GM12878 (cell line): ENCODE measurements at regions not wholly inside any gene's neighbourhood (a gene's known extent, or its start where the extent isn't known, plus 50 kb on each side); places are given as distances from the start of the nearest gene placed in this dataset.

ENCODE experiments used
- ATAC-seq: fragments of 200-7000 bp; cut with Tn5 transposase; 3 replicates; pipeline ENCODE4 v1.9.1; 2020; ENCODE audit warnings: mild to moderate bottlenecking, moderate library complexity
- BruUV-seq: library from RNA; stranded (reverse); fragments of 400-500 nt; replicated peaks from 2 replicates; lab custom pipeline; 2021; lab: Mats Ljungman, UMichigan
- CTCF ChIA-PET: fragments of 300-600 bp; sonication (Branson Sonifier 250); formaldehyde crosslinking; extraction: SDS; loops from one replicate; lab custom pipeline; 2021; ENCODE audit warnings: inconsistent platforms; lab: Yijun Ruan, JAX
- POLR2A ChIA-PET: fragments of 350-600 bp; formaldehyde crosslinking; extraction: SDS; loops from one replicate; lab custom pipeline; 2021; ENCODE audit warnings: inconsistent platforms; lab: Charles Lee
- RAD21 ChIA-PET: fragments of 300-600 bp; sonication (Branson Sonifier 250); formaldehyde crosslinking; loops from one replicate; lab custom pipeline; 2023; ENCODE audit warnings: antibody characterized with exemption; ENCODE audit not compliant: unreplicated experiment; lab: Charles Lee
- SMC1A ChIA-PET: fragments of 300-600 bp; sonication (Branson Sonifier 250); formaldehyde crosslinking; loops from one replicate; lab custom pipeline; 2023; ENCODE audit not compliant: unreplicated experiment, uncharacterized antibody; lab: Charles Lee
- DNase-seq: peaks from one replicate; pipeline ENCODE4 v3.0.0-alpha.2; 2011; ENCODE audit warnings: low read depth, low spot score
- FAIRE-seq: peaks from 3 replicates; lab custom pipeline; 2011; peaks lifted over from hg19 to GRCh38; lab: Jason Lieb, UNC
- H2AFZ ChIP-seq: 2 replicates; pipeline ENCODE4 v1.6.0; 2011; ENCODE audit warnings: low read depth, low read length, control low read depth; ENCODE audit not compliant: control insufficient read depth
- H3K27ac ChIP-seq: 2 replicates; pipeline ENCODE4 v1.5.1; 2011; ENCODE audit warnings: control low read depth; ENCODE audit not compliant: control insufficient read depth, insufficient read depth
- H3K27me3 ChIP-seq, 2 experiments: replicated peaks in 1 of 2; 2 replicates each; pipeline versions ENCODE4 v1.6.0 to v1.6.1; 2011; ENCODE audit warnings: low read length in 1 of 2; ENCODE audit not compliant: control insufficient read depth in 2 of 2, insufficient read depth in 2 of 2
- H3K36me3 ChIP-seq, 2 experiments: 2 replicates each; pipeline ENCODE4 v1.5.1; 2011; ENCODE audit warnings: low read length in 1 of 2; ENCODE audit not compliant: control insufficient read depth in 2 of 2, insufficient read depth in 2 of 2
- H3K4me1 ChIP-seq: 2 replicates; pipeline ENCODE4 v1.6.1; 2011; ENCODE audit warnings: mild to moderate bottlenecking, low read length, moderate library complexity, mixed read lengths; ENCODE audit not compliant: control insufficient read depth, insufficient read depth
- H3K4me2 ChIP-seq: 2 replicates; pipeline ENCODE4 v1.6.0; 2011; ENCODE audit warnings: control low read depth; ENCODE audit not compliant: control insufficient read depth, insufficient read depth
- H3K4me3 ChIP-seq: fragments of 200-600 bp; sonication (generic); 2 replicates; pipeline ENCODE4 v1.5.1; 2016
- H3K79me2 ChIP-seq: 2 replicates; pipeline ENCODE4 v1.6.0; 2011; ENCODE audit warnings: low read length; ENCODE audit not compliant: control insufficient read depth, insufficient read depth
- H3K9ac ChIP-seq: 2 replicates; pipeline ENCODE4 v1.8.0; 2011; ENCODE audit warnings: low read length, control low read depth, mixed read lengths; ENCODE audit not compliant: control insufficient read depth, insufficient read depth
- H3K9me3 ChIP-seq: replicated peaks from 3 replicates; pipeline ENCODE4 v1.5.1; 2011; ENCODE audit warnings: mild to moderate bottlenecking, low read length; ENCODE audit not compliant: control insufficient read depth, insufficient read depth
- H4K20me1 ChIP-seq: 2 replicates; pipeline ENCODE4 v1.6.0; 2011; ENCODE audit not compliant: control insufficient read depth, insufficient read depth
- ASH2L ChIP-seq: fragments of 300-600, 200-600 bp; sonication (generic); IDR thresholded peaks from 2 replicates; pipeline ENCODE4 v1.6.1; 2017; ENCODE audit warnings: low read depth, mild to moderate bottlenecking, borderline replicate concordance
- BACH1 ChIP-seq: fragments of 450-650 bp; IDR thresholded peaks from 2 replicates; pipeline ENCODE4 v1.6.1; 2017; ENCODE audit warnings: mild to moderate bottlenecking, borderline replicate concordance
- CHD4 ChIP-seq: fragments of 200-600 bp; sonication (generic); IDR thresholded peaks from 2 replicates; pipeline ENCODE4 v1.6.1; 2016; ENCODE audit warnings: mild to moderate bottlenecking
- DPF2 ChIP-seq: fragments of 450-650 bp; IDR thresholded peaks from 2 replicates; pipeline ENCODE4 v1.6.1; 2017; ENCODE audit warnings: mild to moderate bottlenecking
- EZH2 ChIP-seq: IDR thresholded peaks from 2 replicates; pipeline ENCODE4 v1.6.1; 2012; ENCODE audit warnings: low read depth, mild to moderate bottlenecking, control low read depth, inconsistent platforms, low read length, borderline replicate concordance; ENCODE audit not compliant: control insufficient read depth
- MLLT1 ChIP-seq: fragments of 450-650 bp; IDR thresholded peaks from 2 replicates; pipeline ENCODE4 v1.6.1; 2016; ENCODE audit warnings: mild to moderate bottlenecking
- RFX5 ChIP-seq: IDR thresholded peaks from 2 replicates; pipeline ENCODE4 v1.6.1; 2011; ENCODE audit warnings: low read depth, low read length, improper control_type of control experiment
- ZNF217 ChIP-seq: fragments of 450-650 bp; IDR thresholded peaks from 2 replicates; pipeline ENCODE4 v1.6.1; 2017; ENCODE audit warnings: antibody characterized with exemption, mild to moderate bottlenecking
- WGBS: methylation state at CpG from one replicate; pipeline ENCODE4 v1.1.6; 2016; ENCODE audit warnings: low lambda C conversion rate; ENCODE audit not compliant: insufficient replicate concordance, insufficient coverage; ENCODE audit errors: missing lambda C conversion rate; 5-methylcytosine and 5-hydroxymethylcytosine counted together
- in situ Hi-C: fragments of 300-500 bp; cut with MboI; formaldehyde crosslinking; loops from 9 replicates; pipeline ENCODE4 v1.14.3; 2018; ENCODE audit warnings: mixed read lengths
- intact Hi-C: fragments of 100-400 bp; cut with micrococcal nuclease; formaldehyde crosslinking; loops from one replicate; pipeline ENCODE4 v1.14.2; 2022; ENCODE audit not compliant: unreplicated experiment
- TF ChIP-seq, protein P1 (sequence below): fragments of 450-650 bp; IDR thresholded peaks from 2 replicates; pipeline ENCODE4 v1.6.1; 2017; ENCODE audit warnings: borderline replicate concordance
- TF ChIP-seq, protein P2 (sequence below): fragments of 450-650 bp; formaldehyde crosslinking; IDR thresholded peaks from 2 replicates; pipeline ENCODE4 v1.4.0; 2022; ENCODE audit warnings: mild to moderate bottlenecking, moderate library complexity
- TF ChIP-seq, protein P3 (sequence below): fragments of 450-650 bp; IDR thresholded peaks from 2 replicates; pipeline ENCODE4 v1.6.1; 2017; ENCODE audit warnings: mild to moderate bottlenecking, moderate library complexity

DNA sequence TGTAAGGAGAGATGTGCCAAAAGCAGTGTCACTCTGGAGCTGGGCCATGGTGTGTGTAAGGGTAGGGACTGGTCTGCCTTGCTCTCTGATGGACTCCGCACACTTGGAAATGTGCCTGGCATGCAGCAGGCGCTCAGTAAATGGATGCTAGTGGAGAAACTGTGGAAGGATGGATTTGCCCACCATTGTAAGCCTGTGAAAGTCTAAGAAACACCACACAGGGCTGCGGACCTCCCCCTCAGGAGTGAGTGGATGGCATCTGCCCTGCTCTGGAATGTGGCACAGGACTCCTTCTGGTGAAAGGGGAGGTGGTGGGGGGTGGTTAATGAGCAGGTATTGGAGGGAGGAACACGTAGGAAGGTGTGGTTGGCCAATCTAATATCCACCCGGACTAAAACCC, 62.2 kb upstream of the ACAN start (continued):
- TF ChIP-seq, protein P1, sequence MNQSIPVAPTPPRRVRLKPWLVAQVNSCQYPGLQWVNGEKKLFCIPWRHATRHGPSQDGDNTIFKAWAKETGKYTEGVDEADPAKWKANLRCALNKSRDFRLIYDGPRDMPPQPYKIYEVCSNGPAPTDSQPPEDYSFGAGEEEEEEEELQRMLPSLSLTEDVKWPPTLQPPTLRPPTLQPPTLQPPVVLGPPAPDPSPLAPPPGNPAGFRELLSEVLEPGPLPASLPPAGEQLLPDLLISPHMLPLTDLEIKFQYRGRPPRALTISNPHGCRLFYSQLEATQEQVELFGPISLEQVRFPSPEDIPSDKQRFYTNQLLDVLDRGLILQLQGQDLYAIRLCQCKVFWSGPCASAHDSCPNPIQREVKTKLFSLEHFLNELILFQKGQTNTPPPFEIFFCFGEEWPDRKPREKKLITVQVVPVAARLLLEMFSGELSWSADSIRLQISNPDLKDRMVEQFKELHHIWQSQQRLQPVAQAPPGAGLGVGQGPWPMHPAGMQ: no peak
- TF ChIP-seq MLLT1 (no peak), CHD4 (no peak)
- TF ChIP-seq, protein P2, sequence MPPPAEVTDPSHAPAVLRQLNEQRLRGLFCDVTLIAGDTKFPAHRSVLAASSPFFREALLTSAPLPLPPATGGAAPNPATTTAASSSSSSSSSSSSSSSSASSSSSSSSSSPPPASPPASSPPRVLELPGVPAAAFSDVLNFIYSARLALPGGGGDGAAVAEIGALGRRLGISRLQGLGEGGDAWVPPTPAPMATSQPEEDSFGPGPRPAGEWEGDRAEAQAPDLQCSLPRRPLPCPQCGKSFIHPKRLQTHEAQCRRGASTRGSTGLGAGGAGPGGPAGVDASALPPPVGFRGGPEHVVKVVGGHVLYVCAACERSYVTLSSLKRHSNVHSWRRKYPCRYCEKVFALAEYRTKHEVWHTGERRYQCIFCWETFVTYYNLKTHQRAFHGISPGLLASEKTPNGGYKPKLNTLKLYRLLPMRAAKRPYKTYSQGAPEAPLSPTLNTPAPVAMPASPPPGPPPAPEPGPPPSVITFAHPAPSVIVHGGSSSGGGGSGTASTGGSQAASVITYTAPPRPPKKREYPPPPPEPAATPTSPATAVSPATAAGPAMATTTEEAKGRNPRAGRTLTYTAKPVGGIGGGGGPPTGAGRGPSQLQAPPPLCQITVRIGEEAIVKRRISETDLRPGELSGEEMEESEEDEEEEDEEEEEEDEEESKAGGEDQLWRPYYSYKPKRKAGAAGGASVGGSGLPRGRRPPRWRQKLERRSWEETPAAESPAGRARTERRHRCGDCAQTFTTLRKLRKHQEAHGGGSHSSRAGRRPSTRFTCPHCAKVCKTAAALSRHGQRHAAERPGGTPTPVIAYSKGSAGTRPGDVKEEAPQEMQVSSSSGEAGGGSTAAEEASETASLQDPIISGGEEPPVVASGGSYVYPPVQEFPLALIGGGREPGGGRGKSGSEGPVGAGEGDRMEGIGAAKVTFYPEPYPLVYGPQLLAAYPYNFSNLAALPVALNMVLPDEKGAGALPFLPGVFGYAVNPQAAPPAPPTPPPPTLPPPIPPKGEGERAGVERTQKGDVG (CRISPR knock-in tag): no peak
- TF ChIP-seq, all 136 proteins: peak for 0

GRCh38 chr15:88741671-88742070, 61.6 kb upstream of the ACAN start:
- no peaks in the 10 kb centered on the region; a peak in 1 of 4 replicates for H3K27me3 ChIP-seq
- H3K4me1 ChIP-seq: no peaks in the 10 kb centered on the region
- no peak overlapping the region for H3K4me2 ChIP-seq
- ATAC-seq (no peak), FAIRE-seq (no peak), DNase-seq (no peak)
- in situ Hi-C loops (no loop called here), intact Hi-C loops (no loop called here)
- no peak overlapping the region for H3K27ac ChIP-seq
- H2AFZ ChIP-seq: no peak overlapping the region
- no peaks in the 10 kb centered on the region for H4K20me1 ChIP-seq
- POLR2A ChIA-PET: no interaction called here
- RAD21 ChIA-PET: no interaction called here
- SMC1A ChIA-PET: no interaction called here
- H3K36me3 ChIP-seq: no peaks in the 10 kb centered on the region
- CTCF ChIA-PET: no interaction called here
- no peaks in the 10 kb centered on the region for H3K79me2 ChIP-seq
- H3K9me3 ChIP-seq: no peaks in the 10 kb centered on the region
- H3K4me3 ChIP-seq: no peak overlapping the region
- BruUV-seq: no TSS peak
- WGBS: 72% methylated on average over 17 of the region's 31 CpGs
- H3K9ac ChIP-seq: no peak overlapping the region
- TF ChIP-seq, protein P3, sequence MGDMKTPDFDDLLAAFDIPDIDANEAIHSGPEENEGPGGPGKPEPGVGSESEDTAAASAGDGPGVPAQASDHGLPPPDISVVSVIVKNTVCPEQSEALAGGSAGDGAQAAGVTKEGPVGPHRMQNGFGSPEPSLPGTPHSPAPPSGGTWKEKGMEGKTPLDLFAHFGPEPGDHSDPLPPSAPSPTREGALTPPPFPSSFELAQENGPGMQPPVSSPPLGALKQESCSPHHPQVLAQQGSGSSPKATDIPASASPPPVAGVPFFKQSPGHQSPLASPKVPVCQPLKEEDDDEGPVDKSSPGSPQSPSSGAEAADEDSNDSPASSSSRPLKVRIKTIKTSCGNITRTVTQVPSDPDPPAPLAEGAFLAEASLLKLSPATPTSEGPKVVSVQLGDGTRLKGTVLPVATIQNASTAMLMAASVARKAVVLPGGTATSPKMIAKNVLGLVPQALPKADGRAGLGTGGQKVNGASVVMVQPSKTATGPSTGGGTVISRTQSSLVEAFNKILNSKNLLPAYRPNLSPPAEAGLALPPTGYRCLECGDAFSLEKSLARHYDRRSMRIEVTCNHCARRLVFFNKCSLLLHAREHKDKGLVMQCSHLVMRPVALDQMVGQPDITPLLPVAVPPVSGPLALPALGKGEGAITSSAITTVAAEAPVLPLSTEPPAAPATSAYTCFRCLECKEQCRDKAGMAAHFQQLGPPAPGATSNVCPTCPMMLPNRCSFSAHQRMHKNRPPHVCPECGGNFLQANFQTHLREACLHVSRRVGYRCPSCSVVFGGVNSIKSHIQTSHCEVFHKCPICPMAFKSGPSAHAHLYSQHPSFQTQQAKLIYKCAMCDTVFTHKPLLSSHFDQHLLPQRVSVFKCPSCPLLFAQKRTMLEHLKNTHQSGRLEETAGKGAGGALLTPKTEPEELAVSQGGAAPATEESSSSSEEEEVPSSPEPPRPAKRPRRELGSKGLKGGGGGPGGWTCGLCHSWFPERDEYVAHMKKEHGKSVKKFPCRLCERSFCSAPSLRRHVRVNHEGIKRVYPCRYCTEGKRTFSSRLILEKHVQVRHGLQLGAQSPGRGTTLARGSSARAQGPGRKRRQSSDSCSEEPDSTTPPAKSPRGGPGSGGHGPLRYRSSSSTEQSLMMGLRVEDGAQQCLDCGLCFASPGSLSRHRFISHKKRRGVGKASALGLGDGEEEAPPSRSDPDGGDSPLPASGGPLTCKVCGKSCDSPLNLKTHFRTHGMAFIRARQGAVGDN: no peak
- TF ChIP-seq DPF2 (no peak), ZNF217 (no peak), RFX5 (no peak), EZH2 (no peak), BACH1 (no peak), ASH2L (no peak)
